Smooth muscle cell of the brain vasculature (primary cell): ENCODE measurements at regions not wholly inside any gene's neighbourhood (a gene's known extent, or its start where the extent isn't known, plus 50 kb on each side); places are given as distances from the start of the nearest gene placed in this dataset.
"Not testable (repeated sequence)": the region's sequence is repeated elsewhere in the genome, so short reads cannot be mapped to it uniquely, and the experiment has no call there.

Experiments
- DNase-seq: peaks from one replicate; pipeline ENCODE4 v3.0.0-alpha.2; 2012; ENCODE audit warnings: low read depth, low spot score

- no peak for DNase-seq
Observed at GRCh38 chr3:72660270-72661114, 187.8 kb downstream of the SHQ1 start.

GRCh38 chr3:72659596-72659995 lies 188.6 kb downstream of the SHQ1 start:
- peak; percentile 4 for DNase-seq

- DNase-seq: no peak
Observed at GRCh38 chr3:72659188-72659587, 189.1 kb downstream of the SHQ1 start.

DNA sequence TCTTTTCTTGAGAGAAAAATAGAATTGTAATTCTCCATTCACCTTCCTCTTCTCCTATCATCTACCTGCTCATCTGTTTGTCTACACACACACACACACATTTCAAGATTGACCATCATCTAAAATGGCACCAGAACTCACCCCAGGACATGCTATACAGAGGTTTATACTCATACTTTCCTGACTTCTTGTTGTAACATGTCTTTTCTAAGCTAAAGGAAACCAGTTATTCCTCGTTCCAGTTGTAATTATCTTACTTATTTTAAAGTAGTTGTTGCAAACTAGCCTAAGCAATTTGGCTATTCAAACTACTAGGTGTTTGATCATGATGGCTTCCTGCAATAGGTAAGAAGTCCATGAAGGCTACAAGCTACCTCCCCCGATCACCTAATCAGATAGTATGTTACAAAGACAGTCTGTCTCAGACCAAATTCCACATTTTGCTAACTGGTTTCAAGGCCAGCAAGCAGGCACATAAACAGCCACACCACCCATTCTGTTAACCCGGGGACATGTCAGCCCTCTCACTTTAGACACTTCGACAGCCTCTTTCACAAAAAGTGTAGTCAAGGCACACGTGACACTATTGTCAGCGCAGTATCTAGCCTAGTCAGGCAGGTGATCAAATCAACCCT lies 189.7 kb downstream of the SHQ1 start:
- no peak for DNase-seq

DNA sequence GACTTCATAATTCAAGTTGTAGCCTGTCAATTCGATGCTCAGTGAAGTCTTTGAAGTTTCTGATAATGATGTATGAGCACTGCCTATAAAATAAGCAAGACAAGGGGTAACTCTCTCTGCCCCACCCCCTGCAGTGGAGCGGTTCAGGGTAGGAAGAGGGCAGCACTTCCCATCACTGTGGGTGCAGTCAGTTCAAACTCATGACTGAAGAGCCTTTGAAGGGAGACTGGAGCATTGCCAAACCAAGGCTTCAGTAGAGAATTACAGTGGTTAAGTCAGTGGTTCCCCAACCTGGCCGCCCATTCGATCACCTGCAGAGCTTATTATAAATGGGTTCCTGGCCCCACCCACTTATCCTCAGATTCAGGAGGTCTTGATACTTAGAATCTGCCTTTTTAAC lies 190.6 kb downstream of the SHQ1 start:
- DNase-seq: no peak

- no peak for DNase-seq
Observed at GRCh38 chr3:72655723-72656122, 192.5 kb downstream of the SHQ1 start.

GRCh38 chr3:72655131-72655551 lies 193.1 kb downstream of the SHQ1 start:
- DNase-seq: no peak

- DNase-seq: no peak
Observed at GRCh38 chr3:72652395-72652794, 195.8 kb downstream of the SHQ1 start.

DNA sequence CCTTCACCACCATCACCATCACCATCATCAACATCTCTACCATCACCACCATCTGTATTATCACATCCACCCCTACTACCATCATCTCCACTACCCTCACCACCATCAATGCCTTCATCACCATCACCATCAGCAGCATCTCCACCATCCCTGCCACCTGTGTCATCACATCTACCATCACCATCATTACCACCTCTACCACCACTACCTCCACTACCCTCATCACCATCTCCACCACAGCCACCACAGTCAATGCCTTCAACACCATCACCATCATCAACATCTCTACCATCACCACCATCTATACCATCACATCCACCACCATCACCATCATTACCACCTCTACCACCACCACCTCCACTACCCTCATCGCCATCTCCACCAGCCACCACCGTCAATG lies 196.7 kb downstream of the SHQ1 start:
- no peak for DNase-seq

DNA sequence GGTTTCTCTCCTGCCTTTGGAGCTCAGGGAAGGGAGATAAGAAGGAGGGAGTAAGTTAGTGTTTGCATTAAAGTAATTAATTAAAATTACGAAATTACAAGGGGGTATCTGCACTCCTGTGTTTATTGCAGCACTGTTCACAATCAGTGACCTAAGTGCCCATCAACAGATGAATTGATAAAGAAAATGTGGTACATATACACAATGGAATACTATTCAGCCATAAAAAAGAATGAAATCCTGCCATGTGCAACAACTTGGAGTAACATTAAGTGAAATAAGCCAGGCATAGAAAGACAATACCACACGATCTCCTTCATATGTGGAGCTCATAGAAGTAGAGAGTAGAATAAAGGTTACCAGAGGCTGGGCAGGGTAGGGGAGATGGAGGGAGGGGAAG lies 202.0 kb downstream of the SHQ1 start:
- DNase-seq: no peak

DNA sequence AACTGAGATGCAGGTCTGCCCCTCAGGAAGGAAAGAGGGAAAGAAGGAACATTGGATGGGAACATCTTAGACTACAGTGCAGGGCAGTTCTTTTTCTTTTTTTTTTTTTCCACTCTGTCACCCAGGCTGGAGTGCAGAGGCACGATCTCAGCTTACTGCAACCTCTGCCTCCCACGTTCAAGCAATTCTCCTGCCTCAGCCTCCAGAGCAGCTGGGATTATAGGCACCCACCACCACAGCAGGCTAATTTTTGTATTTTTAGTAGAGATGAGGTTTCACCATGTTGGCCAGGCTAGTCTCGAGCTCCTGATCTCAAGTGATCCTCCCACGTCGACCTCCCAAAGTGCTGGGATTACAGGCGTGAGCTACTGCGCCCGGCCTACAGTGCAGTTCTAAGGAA lies 204.6 kb downstream of the SHQ1 start:
- DNase-seq: not testable (repeated sequence)

DNA sequence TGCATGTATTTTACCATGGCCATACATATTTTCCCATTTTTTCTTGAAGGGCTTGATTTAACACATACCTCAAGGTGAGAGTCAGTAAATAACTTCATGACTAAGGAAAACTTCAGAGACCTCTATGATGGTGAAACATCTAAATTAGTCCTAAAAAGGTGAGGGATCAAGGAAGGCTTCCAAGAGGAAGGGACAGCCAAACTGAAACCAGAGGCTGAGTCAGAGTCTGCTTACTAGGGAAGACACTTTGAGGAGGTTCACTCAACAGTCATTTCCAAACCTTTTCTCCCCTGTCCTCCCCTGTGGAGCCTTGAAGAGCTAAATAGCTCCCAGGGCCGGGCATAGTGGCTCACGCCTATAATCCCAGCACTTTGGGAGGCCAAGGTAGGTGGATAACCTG lies 206.6 kb downstream of the SHQ1 start:
- DNase-seq: no peak

DNA sequence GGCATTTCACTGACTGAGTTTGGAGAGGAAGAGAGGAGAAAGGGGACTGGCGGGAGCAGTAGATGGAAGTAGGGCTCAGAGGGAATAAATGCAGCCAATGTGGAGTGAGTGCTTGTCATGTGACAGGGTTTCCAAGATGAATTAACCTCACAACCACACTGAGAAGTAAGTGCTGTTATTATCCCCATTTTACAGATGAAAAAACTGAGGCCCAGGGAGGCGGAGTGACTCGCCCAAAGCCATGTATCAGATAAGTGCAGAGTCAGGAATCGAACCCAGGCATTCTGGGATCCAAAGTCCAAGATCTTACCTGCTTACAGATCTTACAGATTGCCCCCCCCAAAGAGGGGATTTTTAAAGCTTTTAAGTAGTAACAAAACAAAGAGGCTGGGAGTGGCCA lies 207.2 kb downstream of the SHQ1 start:
- DNase-seq: no peak

DNA sequence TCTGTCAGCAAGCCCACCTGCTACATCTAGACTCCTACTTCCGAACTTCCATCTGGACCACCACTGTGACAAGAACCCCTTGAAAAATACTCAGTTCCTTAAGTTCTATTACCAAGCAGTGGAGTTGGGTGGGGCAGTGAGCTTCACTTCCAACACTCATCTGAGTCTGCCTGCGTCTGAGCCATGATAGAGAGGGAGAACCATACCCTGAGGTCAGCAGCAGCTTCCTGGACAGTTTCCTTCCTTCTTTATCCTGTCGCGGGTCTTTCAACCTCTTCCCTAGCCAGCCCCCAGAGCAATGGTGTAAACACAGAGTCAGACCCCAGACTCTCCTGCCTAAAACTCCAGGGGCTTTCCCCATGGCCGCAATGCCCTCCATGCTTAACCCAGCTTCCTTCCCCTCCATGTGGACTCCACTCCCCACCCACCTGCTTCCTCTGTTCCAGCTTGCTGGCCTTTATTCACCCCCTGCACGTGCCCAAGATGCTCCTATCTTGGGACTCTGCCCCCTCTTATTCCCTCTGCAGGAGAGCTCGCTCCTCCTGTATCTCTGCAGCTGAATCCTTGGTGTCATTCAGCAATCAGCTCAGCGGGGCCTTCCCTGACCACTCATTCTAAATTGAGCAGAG lies 211.2 kb downstream of the SHQ1 start:
- DNase-seq: no peak

DNA sequence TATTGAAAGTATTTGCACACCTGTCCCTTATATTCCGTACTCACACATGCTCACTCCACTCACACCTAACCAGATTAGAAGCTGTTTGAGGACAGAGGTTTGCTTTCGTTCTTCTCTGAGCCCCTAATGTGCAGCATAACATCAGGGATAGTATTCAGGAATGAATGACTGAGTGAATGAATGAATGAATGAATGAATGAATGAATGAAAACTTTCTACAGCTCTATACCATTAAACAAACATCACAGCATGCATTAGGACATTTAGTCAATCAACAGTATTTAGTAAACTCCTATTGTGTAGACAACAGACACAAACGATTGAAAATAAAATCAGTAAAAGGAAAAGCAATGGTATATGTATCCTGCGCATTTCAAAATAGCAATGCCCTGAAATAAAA lies 212.7 kb downstream of the SHQ1 start:
- no peak for DNase-seq

DNA sequence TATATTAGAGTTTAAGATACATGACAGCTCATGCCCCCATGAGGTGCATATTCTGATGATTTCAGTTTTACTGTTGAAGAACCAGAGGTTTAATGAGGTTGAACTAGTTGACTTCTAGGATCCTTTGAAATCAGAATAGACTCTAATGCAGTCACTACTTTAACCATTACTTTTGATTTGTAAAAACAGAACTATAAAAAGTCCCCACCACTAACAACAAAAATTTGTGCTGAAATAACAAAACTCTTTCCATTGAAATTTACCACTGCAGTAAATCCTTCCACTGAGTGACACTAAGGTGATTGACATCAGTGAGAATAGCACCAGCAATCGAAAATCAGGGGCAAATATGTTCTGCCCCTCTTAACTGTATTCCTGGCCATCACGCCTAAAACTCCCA lies 214.1 kb downstream of the SHQ1 start:
- no peak for DNase-seq

GRCh38 chr3:72633534-72633933 lies 214.7 kb downstream of the SHQ1 start:
- no peak for DNase-seq

GRCh38 chr3:72633121-72633520 lies 215.1 kb downstream of the SHQ1 start:
- no peak for DNase-seq

DNA sequence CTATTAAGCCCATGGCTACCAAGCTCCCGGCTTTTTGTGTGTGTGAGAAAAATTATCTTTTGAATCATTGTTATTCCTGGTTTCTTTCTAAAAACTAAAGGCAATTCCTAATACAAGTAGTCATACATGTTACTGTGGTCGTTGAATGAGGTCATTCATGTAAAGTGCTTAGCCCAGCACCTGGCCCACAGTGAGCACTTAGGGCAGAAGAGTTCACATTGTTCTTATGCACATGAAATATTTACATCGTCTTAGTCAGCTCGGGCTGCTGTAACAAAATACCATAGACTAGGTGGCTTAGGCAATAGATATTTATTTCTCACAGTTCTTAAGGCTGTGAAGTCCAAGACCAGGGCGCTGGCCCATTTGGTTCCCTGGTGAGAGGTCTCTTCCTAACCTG lies 216.1 kb downstream of the SHQ1 start:
- DNase-seq: no peak

DNA sequence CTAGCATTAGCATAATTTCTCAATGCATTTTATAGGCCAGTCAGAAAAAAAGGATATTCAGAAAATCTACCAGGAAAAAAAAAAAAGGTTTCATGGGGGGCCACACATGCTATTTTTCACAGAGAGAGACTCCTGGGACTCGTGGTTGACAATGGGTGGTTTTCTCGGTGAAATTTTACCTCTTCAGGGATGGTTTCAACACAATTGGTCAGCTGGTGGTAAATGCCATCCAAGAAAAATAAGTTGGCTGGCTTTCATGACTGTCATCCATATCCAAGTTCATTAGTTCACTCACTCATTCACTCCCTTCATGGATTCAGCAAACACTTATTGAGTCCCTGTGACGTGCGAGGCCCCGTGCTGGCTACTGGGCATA lies 217.3 kb downstream of the SHQ1 start:
- DNase-seq: no peak

DNA sequence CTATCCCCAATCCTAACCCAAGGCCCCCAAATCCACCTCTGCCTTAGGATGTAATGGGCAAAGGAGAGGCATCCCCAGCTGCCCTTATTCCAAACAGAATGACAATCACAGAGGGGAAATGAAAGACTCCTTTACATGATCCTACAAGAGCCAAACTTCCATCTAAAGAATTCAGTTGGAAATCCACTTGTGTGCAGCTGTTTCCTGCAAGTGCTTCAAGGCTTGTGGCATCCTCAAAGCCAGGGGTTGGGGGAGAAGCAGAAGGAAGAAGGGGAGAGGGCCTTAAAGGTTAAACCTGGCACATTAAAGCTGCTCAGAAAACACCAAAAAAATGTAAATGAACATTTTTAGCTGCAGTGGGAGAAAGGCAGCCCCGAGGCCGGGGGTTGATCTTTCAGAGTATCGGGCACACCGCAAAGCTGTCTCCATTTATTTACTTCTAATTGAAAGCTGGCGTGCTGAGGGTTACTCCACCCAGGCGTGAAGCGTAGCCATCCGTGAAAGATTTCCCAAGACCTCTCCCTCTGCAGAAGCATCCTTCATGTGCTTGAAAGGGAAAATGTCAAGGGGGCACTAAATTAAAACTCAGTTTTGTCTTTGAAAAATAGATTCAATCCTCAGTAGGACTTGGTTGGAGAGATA lies 217.8 kb downstream of the SHQ1 start:
- DNase-seq: no peak

GRCh38 chr3:72629191-72629631 lies 219.0 kb downstream of the SHQ1 start:
- no peak for DNase-seq
